Vagina (tissue), 2 donors: ENCODE measurements at regions not wholly inside any gene's neighbourhood (a gene's known extent, or its start where the extent isn't known, plus 50 kb on each side); places are given as distances from the start of the nearest gene placed in this dataset.

Source experiments
- DNase-seq, 2 donors: peaks; one replicate each; pipeline ENCODE4 v3.0.0-alpha.2; 2017; ENCODE audit errors: extremely low spot score in 2 of 2
- H3K27ac ChIP-seq: fragments of 200-600 bp; sonication (generic); one replicate; pipeline ENCODE4 v1.5.1; 2019
- H3K27me3 ChIP-seq: fragments of 200-600 bp; sonication (generic); one replicate; pipeline ENCODE4 v1.5.1; 2019
- H3K36me3 ChIP-seq, 2 donors: fragments of 200-600 bp; sonication (generic); one replicate each; pipeline ENCODE4 v1.5.1; 2017 to 2019
- H3K4me1 ChIP-seq: fragments of 200-600 bp; sonication (generic); one replicate; pipeline ENCODE4 v1.5.1; 2019
- H3K4me3 ChIP-seq, 2 donors: fragments of 200-600 bp; sonication (generic); 1 replicate in 1 of 2; 2 replicates in 1 of 2; pipeline ENCODE4 v1.5.1; 2016 to 2019
- H3K9me3 ChIP-seq: fragments of 200-600 bp; sonication (generic); one replicate; pipeline ENCODE4 v1.5.1; 2019
- CTCF ChIP-seq, 3 experiments: fragments of 450-650 bp in 2 of 3; fragments of 200-600 bp in 1 of 3; sonication (generic) in 1 of 3; IDR thresholded peaks; one replicate each; pipeline ENCODE4 v1.5.1; 2017 to 2019; ENCODE audit warnings: antibody characterized with exemption in 3 of 3, mild to moderate bottlenecking in 2 of 3, moderate library complexity in 2 of 3
- POLR2A ChIP-seq, 2 donors: fragments of 450-650 bp; IDR thresholded peaks; one replicate each; pipeline ENCODE4 v1.6.1; 2017; ENCODE audit warnings: antibody characterized with exemption in 2 of 2, mild to moderate bottlenecking in 2 of 2, moderate library complexity in 2 of 2
- POLR2AphosphoS5 ChIP-seq, 2 donors: sonication (generic); formaldehyde crosslinking; IDR thresholded peaks; one replicate each; pipeline ENCODE4 v1.9.0; 2017; ENCODE audit warnings: antibody characterized with exemption in 2 of 2, mild to moderate bottlenecking in 2 of 2, low read depth in 1 of 2; ENCODE audit not compliant: insufficient read depth in 1 of 2
- intact Hi-C: fragments of 100-400 bp; cut with DNase I; formaldehyde crosslinking; loops from one replicate; pipeline ENCODE4 v1.15.1; 2023

DNA sequence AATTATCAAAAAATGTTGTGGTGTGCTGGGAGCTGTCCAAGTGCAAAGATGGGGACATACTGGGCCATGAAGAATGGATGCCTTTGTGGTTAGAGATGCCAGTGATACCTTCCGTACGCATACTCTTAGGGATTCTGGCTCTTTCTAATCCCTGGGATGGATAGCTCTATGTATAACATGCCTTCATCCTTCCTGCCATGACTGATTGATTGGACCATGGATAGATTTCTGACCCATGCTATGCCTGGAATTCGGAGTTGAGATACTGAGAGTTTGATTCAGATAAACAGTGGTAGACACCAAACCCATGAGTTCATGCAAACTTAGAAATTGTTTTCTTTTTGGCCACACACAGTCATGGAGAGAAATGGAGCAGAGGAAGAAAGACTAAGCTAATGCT lies 147.2 kb upstream of the WDFY3 start:
- Histone ChIP-seq H3K4me1 (no peaks in the 10 kb centered on the region), H3K9me3 (no peaks in the 10 kb centered on the region), H3K4me3 (no peak overlapping the region), H3K27me3 (no peaks in the 10 kb centered on the region), H3K36me3 (no peaks in the 10 kb centered on the region), H3K27ac (no peak overlapping the region)
- no peak for TF ChIP-seq CTCF (IDR thresholded peaks at IDR 0.05)
- TF ChIP-seq POLR2AphosphoS5 (IDR thresholded peaks at IDR 0.05; ENCODE audit: insufficient read depth in 1 of 2, low read depth in 1 of 2), result no peak
- TF ChIP-seq POLR2A (IDR thresholded peaks at IDR 0.05), result no peak
- no peak for DNase-seq
- intact Hi-C loops, result no loop called here

DNA sequence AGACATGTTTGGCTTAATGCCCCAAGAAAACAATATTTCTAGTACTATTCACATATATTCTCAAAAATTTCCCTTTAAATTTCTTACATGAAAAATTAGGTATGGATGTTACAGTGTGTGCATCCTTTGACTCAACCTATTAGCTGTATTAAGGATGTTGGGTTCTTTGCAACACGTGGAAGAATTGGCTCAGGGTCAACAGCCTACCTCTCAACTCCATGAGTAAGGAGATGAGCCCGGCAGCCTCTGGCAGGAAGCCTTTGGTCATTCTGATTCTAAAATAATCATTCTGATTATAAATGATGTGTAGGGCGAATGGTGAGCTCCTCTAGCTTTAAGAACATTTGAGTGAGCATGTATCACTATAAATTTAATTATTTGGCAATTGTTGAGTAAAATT lies 148.0 kb upstream of the WDFY3 start:
- Histone ChIP-seq H3K9me3 (no peaks in the 10 kb centered on the region), H3K4me3 (no peak overlapping the region), H3K27ac (no peak overlapping the region), H3K4me1 (no peaks in the 10 kb centered on the region), H3K36me3 (no peaks in the 10 kb centered on the region), H3K27me3 (no peaks in the 10 kb centered on the region)
- no peak for DNase-seq
- TF ChIP-seq CTCF (IDR thresholded peaks at IDR 0.05) (no peak), POLR2A (IDR thresholded peaks at IDR 0.05) (no peak), POLR2AphosphoS5 (IDR thresholded peaks at IDR 0.05; ENCODE audit: insufficient read depth in 1 of 2, low read depth in 1 of 2) (no peak)
- intact Hi-C loops, result no loop called here

DNA sequence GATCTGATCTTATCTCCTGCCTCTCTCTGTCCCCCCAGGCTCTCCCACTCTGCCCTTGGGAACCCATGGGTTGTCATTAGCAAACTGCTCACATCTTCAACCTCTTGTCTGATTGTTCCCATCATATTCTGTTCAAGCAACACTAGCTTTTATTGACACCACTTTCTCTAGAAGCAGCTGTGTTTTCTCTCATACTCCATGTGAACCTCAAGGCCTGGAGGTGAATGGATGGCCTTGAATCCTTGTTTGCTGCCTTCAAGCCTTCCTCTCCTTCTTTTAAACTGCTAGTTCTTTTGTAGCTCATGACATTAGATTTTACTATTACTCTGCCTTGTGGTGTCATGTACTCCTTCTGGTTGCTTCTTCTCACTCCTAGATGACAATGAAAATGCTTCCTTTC lies 149.5 kb upstream of the WDFY3 start:
- no peak for TF ChIP-seq POLR2A (IDR thresholded peaks at IDR 0.05)
- TF ChIP-seq CTCF (IDR thresholded peaks at IDR 0.05), result no peak
- no peak for TF ChIP-seq POLR2AphosphoS5 (IDR thresholded peaks at IDR 0.05; ENCODE audit: insufficient read depth in 1 of 2, low read depth in 1 of 2)
- H3K36me3 ChIP-seq, result no peaks in the 10 kb centered on the region
- H3K4me1 ChIP-seq, result no peaks in the 10 kb centered on the region
- no peaks in the 10 kb centered on the region for H3K27me3 ChIP-seq
- no peak for DNase-seq
- no peaks in the 10 kb centered on the region for H3K9me3 ChIP-seq
- H3K27ac ChIP-seq, result no peak overlapping the region
- intact Hi-C loops, result no loop called here
- no peak overlapping the region for H3K4me3 ChIP-seq

DNA sequence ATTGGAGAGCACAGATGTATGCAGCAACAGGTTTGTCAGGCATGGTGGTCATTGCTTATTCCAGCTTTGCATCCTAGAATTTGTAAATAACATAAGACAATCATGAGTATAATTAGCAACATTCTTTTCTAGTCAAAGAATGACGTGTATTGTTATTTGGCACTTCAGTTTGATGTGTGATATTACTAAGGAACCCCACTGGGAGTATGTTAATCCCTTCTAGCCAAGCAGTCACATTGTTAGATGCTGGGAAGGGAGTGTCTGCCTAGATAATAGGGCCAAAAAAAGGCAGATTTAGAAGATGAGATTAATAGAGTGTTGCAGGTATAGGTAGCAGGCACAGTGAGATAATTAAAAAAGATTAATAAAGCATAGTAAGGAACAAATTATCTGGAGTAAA lies 159.2 kb upstream of the WDFY3 start:
- TF ChIP-seq POLR2AphosphoS5 (IDR thresholded peaks at IDR 0.05; ENCODE audit: insufficient read depth in 1 of 2, low read depth in 1 of 2) (no peak), POLR2A (IDR thresholded peaks at IDR 0.05) (no peak), CTCF (IDR thresholded peaks at IDR 0.05) (no peak)
- Histone ChIP-seq H3K4me1 (no peaks in the 10 kb centered on the region), H3K36me3 (no peaks in the 10 kb centered on the region), H3K27ac (no peak overlapping the region), H3K27me3 (no peaks in the 10 kb centered on the region), H3K9me3 (no peaks in the 10 kb centered on the region), H3K4me3 (no peak overlapping the region)
- intact Hi-C loops, result no loop called here
- no peak for DNase-seq

- no peaks in the 10 kb centered on the region for H3K27me3 ChIP-seq
- no peaks in the 10 kb centered on the region for H3K36me3 ChIP-seq
- intact Hi-C loops, result no loop called here
- H3K9me3 ChIP-seq, result no peaks in the 10 kb centered on the region
- H3K4me1 ChIP-seq, result no peaks in the 10 kb centered on the region
- no peak for TF ChIP-seq POLR2A (IDR thresholded peaks at IDR 0.05)
- TF ChIP-seq CTCF (IDR thresholded peaks at IDR 0.05), result no peak
- TF ChIP-seq POLR2AphosphoS5 (IDR thresholded peaks at IDR 0.05; ENCODE audit: insufficient read depth in 1 of 2, low read depth in 1 of 2), result no peak
- DNase-seq, result no peak
- H3K27ac ChIP-seq, result no peak overlapping the region
- no peak overlapping the region for H3K4me3 ChIP-seq
Measured at GRCh38 chr4:85126991-85127591, 160.6 kb upstream of the WDFY3 start.
